ENCODE measurements at regions not wholly inside any gene's neighbourhood (a gene's known extent, or its start where the extent isn't known, plus 50 kb on each side); places are given as distances from the start of the nearest gene placed in this dataset.

DNA sequence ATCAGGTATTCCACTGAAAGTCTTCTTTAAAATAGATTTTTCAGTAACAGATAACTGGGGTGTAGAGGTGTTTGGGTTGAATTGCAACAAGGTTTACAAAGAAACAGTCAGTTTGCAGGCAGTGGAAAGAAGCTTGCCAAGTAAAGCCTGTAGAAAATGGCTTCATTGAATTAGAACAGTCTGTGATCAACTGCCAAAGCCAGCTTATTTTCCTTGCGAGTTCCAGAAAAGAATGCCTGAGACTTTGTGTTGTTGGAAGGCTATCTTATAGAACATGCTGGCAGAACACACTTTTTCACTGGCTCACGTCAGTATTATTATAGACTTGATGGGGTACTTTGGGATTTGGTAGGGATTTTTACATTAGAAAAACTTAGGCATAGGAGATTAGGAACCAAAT, 601.0 kb downstream of the XIRP2 start:
- H3K4me1 ChIP-seq (ENCODE audit: insufficient read depth) = no peaks in the 10 kb centered on the region
- H3K27me3 ChIP-seq = no peaks in the 10 kb centered on the region
- 11 to 22% (median 21%) methylated on average over 2 of the region's 2 CpGs for WGBS, 3 donors
- no peaks in the 10 kb centered on the region for H3K9me3 ChIP-seq
- H3K36me3 ChIP-seq = no peaks in the 10 kb centered on the region
- no peak for TF ChIP-seq POLR2A (IDR thresholded peaks at IDR 0.05)
- TF ChIP-seq CTCF (IDR thresholded peaks at IDR 0.05) = no peak
- TF ChIP-seq EP300 (IDR thresholded peaks at IDR 0.05) = no peak
- no peak overlapping the region for H3K4me3 ChIP-seq
- no peak for DNase-seq
- no peak overlapping the region for H3K27ac ChIP-seq
- intact Hi-C loops (cut with DNase I) = no loop called here

DNA sequence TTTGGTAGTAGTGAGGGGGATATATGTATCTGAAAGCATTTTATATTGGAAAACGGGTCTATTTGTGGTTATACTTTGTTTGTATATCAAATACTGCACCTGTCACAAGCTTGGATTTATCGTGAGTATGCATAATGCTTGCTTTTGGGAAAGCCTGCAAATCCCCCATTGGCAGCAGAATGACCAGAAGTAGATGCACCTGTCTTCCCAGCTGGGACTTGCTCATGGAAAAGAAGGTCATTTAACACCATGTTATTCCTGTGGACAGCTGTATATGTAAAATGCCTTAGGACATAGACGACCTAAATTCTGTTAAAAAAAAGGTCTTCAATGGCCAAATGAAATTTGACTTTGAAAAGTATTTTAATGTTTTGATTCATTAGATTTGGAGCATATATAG, 599.4 kb downstream of the XIRP2 start:
- DNase-seq = no peak
- Histone ChIP-seq H3K27ac (no peak overlapping the region), H3K9me3 (no peaks in the 10 kb centered on the region), H3K4me3 (no peak overlapping the region), H3K4me1 (ENCODE audit: insufficient read depth) (no peaks in the 10 kb centered on the region), H3K36me3 (no peaks in the 10 kb centered on the region), H3K27me3 (no peaks in the 10 kb centered on the region)
- 65 to 85% (median 77%) methylated on average over 3 of the region's 3 CpGs for WGBS, 3 donors
- TF ChIP-seq CTCF (IDR thresholded peaks at IDR 0.05) = no peak
- TF ChIP-seq EP300 (IDR thresholded peaks at IDR 0.05) = no peak
- TF ChIP-seq POLR2A (IDR thresholded peaks at IDR 0.05) = no peak
- intact Hi-C loops (cut with DNase I) = no loop called here

DNA sequence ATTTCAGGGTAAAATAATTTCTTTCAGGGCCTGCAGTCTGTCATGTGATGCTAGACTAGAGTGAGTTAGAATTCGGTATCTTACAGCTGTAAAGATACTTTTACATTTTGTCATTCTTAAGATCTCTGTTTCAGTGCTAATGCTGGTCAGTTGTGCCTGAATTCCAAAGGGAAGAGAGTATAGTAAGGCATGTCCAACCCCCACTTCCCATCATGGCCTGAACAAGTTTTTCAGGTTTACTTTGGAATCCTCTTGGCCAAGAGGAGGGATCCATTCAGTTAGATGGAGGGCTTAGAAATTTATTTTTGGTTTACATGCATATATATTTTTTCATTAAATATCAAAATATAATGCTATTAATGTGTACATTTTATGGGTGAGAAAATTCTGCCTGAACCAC, 596.6 kb downstream of the XIRP2 start:
- WGBS, 3 donors = 92 to 95% (median 93%) methylated on average over 1 of the region's 1 CpG
- Histone ChIP-seq H3K27me3 (no peaks in the 10 kb centered on the region), H3K9me3 (no peaks in the 10 kb centered on the region), H3K4me3 (no peak overlapping the region), H3K27ac (no peak overlapping the region), H3K4me1 (ENCODE audit: insufficient read depth) (no peaks in the 10 kb centered on the region), H3K36me3 (no peaks in the 10 kb centered on the region)
- DNase-seq = no peak
- intact Hi-C loops (cut with DNase I) = no loop called here
- TF ChIP-seq POLR2A (IDR thresholded peaks at IDR 0.05) (no peak), CTCF (IDR thresholded peaks at IDR 0.05) (no peak), EP300 (IDR thresholded peaks at IDR 0.05) (no peak)

DNA sequence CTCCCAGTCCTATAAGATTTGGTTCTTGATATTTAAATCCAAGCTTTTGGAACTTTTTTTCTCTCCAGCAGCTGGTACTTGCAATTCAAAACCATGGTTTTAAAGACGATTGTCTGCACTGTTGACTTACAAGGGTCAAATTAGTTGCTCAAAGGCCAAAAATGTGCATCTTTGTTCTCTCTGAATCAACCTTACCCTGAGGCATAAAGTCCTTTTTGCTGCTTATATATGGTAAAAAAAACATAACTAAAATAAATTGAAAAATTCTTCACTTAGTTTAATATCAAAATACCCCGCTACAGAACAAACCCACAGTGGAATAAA, 592.7 kb downstream of the XIRP2 start:
- Histone ChIP-seq H3K9me3 (no peaks in the 10 kb centered on the region), H3K4me3 (no peak overlapping the region), H3K4me1 (ENCODE audit: insufficient read depth) (no peaks in the 10 kb centered on the region), H3K27me3 (no peaks in the 10 kb centered on the region), H3K36me3 (no peaks in the 10 kb centered on the region), H3K27ac (no peak overlapping the region)
- intact Hi-C loops (cut with DNase I) = no loop called here
- WGBS, 3 donors = 56 to 69% (median 66%) methylated on average over 2 of the region's 2 CpGs
- TF ChIP-seq CTCF (IDR thresholded peaks at IDR 0.05) = no peak
- TF ChIP-seq EP300 (IDR thresholded peaks at IDR 0.05) = no peak
- no peak for TF ChIP-seq POLR2A (IDR thresholded peaks at IDR 0.05)
- DNase-seq = no peak
